Esophagus muscularis mucosa (tissue), 3 donors: ENCODE measurements at regions not wholly inside any gene's neighbourhood (a gene's known extent, or its start where the extent isn't known, plus 50 kb on each side); places are given as distances from the start of the nearest gene placed in this dataset.

ENCODE experiments used
- CTCF ChIP-seq, 3 experiments: fragments of 200-600 bp in 2 of 3; fragments of 450-650 bp in 1 of 3; sonication (generic) in 2 of 3; IDR thresholded peaks; one replicate each; pipeline ENCODE4 v1.5.1; 2017 to 2019; ENCODE audit warnings: antibody characterized with exemption in 3 of 3, mild to moderate bottlenecking in 2 of 3, moderate library complexity in 1 of 3
- POLR2A ChIP-seq: fragments of 450-650 bp; IDR thresholded peaks from one replicate; pipeline ENCODE4 v1.6.1; 2017; ENCODE audit warnings: antibody characterized with exemption, moderate library complexity, mild to moderate bottlenecking, low read depth
- POLR2AphosphoS5 ChIP-seq, 2 donors: sonication (generic); formaldehyde crosslinking; IDR thresholded peaks; one replicate each; pipeline ENCODE4 v1.6.1; 2017; ENCODE audit warnings: antibody characterized with exemption in 2 of 2

GRCh38 chr6:67112120-67112519 is 1405.1 kb upstream of the EYS start:
- no peak for TF ChIP-seq CTCF (IDR thresholded peaks at IDR 0.05)
- TF ChIP-seq POLR2AphosphoS5 (IDR thresholded peaks at IDR 0.05) = no peak
- no peak for TF ChIP-seq POLR2A
